ENCODE measurements at regions not wholly inside any gene's neighbourhood (a gene's known extent, or its start where the extent isn't known, plus 50 kb on each side); places are given as distances from the start of the nearest gene placed in this dataset.

GRCh38 chr15:99509686-99510461, 55.9 kb upstream of the MEF2A start:
- no peak overlapping the region for H3K27ac ChIP-seq
- TF ChIP-seq CTCF (IDR thresholded peaks at IDR 0.05) = no peak
- no peaks in the 10 kb centered on the region for H3K27me3 ChIP-seq (ENCODE audit: control insufficient read depth, insufficient read depth, low read length)
- no peak overlapping the region for H3K9ac ChIP-seq
- H3K4me2 ChIP-seq (ENCODE audit: low read length) = no peak overlapping the region
- no peaks in the 10 kb centered on the region for H3K79me2 ChIP-seq
- no peak overlapping the region for H3K4me3 ChIP-seq (ENCODE audit: low read depth, low read length)
- H2AFZ ChIP-seq = no peak overlapping the region
- no peaks in the 10 kb centered on the region for H3K9me3 ChIP-seq (ENCODE audit: control insufficient read depth, low read length)
- no peaks in the 10 kb centered on the region for H3K36me3 ChIP-seq (ENCODE audit: control insufficient read depth, insufficient read depth, low read length)
- H3K4me1 ChIP-seq = no peaks in the 10 kb centered on the region

GRCh38 chr15:99511531-99511865, 54.3 kb upstream of the MEF2A start:
- H3K27me3 ChIP-seq (ENCODE audit: control insufficient read depth, insufficient read depth, low read length) = no peaks in the 10 kb centered on the region
- no peak overlapping the region for H3K4me2 ChIP-seq (ENCODE audit: low read length)
- H3K9ac ChIP-seq = no peak overlapping the region
- H3K4me1 ChIP-seq = no peaks in the 10 kb centered on the region
- H3K9me3 ChIP-seq (ENCODE audit: control insufficient read depth, low read length) = no peaks in the 10 kb centered on the region
- no peak overlapping the region for H3K4me3 ChIP-seq (ENCODE audit: low read depth, low read length)
- H2AFZ ChIP-seq = no peak overlapping the region
- H3K36me3 ChIP-seq (ENCODE audit: control insufficient read depth, insufficient read depth, low read length) = no peaks in the 10 kb centered on the region
- no peak for TF ChIP-seq CTCF (IDR thresholded peaks at IDR 0.05)
- no peak overlapping the region for H3K27ac ChIP-seq
- H3K79me2 ChIP-seq = no peaks in the 10 kb centered on the region

- Histone ChIP-seq H3K4me2 (ENCODE audit: low read length) (no peak overlapping the region), H3K27ac (no peak overlapping the region), H3K79me2 (no peaks in the 10 kb centered on the region), H3K4me3 (ENCODE audit: low read depth, low read length) (no peak overlapping the region), H3K4me1 (no peaks in the 10 kb centered on the region), H2AFZ (no peak overlapping the region), H3K27me3 (ENCODE audit: control insufficient read depth, insufficient read depth, low read length) (no peaks in the 10 kb centered on the region), H3K9me3 (ENCODE audit: control insufficient read depth, low read length) (no peaks in the 10 kb centered on the region), H3K36me3 (ENCODE audit: control insufficient read depth, insufficient read depth, low read length) (no peaks in the 10 kb centered on the region), H3K9ac (no peak overlapping the region)
- no peak for TF ChIP-seq CTCF (IDR thresholded peaks at IDR 0.05)
Measured at GRCh38 chr15:99511866-99512661, 53.7 kb upstream of the MEF2A start.

- no peak overlapping the region for H3K4me3 ChIP-seq (ENCODE audit: low read depth, low read length)
- no peak for TF ChIP-seq CTCF (IDR thresholded peaks at IDR 0.05)
- H3K9ac ChIP-seq = no peak overlapping the region
- no peak overlapping the region for H3K4me2 ChIP-seq (ENCODE audit: low read length)
- H3K27ac ChIP-seq = no peak overlapping the region
- no peaks in the 10 kb centered on the region for H3K9me3 ChIP-seq (ENCODE audit: control insufficient read depth, low read length)
- H2AFZ ChIP-seq = no peak overlapping the region
- no peaks in the 10 kb centered on the region for H3K79me2 ChIP-seq
- H3K4me1 ChIP-seq = no peaks in the 10 kb centered on the region
- no peaks in the 10 kb centered on the region for H3K27me3 ChIP-seq (ENCODE audit: control insufficient read depth, insufficient read depth, low read length)
- H3K36me3 ChIP-seq (ENCODE audit: control insufficient read depth, insufficient read depth, low read length) = no peaks in the 10 kb centered on the region
Measured at GRCh38 chr15:99514306-99514705, 51.5 kb upstream of the MEF2A start.
